ENCODE measurements at regions not wholly inside any gene's neighbourhood (a gene's known extent, or its start where the extent isn't known, plus 50 kb on each side); places are given as distances from the start of the nearest gene placed in this dataset.

- H2AK5ac ChIP-seq (ENCODE audit: low read depth, low read length), result no peak overlapping the region
- no peak overlapping the region for H3K9ac ChIP-seq (ENCODE audit: low read depth, low read length)
- TF ChIP-seq RAD21 (IDR thresholded peaks at IDR 0.05; ENCODE audit: low read length) (no peak), POLR2A (IDR thresholded peaks at IDR 0.05; ENCODE audit: low read depth, low read length) (no peak), ELK1 (IDR thresholded peaks at IDR 0.05; ENCODE audit: borderline replicate concordance, low read depth, low read length) (no peak)
- in situ Hi-C loops (cut with MboI; ENCODE audit: low sequenced_read_pairs), result no loop called here
- intact Hi-C loops (cut with micrococcal nuclease), result no loop called here
- DNase-seq (no peak), ATAC-seq (ENCODE audit: low read depth) (no peak)
- no peak overlapping the region for H3K4me2 ChIP-seq (ENCODE audit: low read depth, low read length)
- H4K5ac ChIP-seq (ENCODE audit: low read depth, low read length), result no peak overlapping the region
- no TSS peak for BruUV-seq (replicated peaks)
- no peaks in the 10 kb centered on the region for H3K79me1 ChIP-seq (ENCODE audit: low read depth in 1 of 2, low read length in 2 of 2)
- no peak overlapping the region for H4K91ac ChIP-seq (ENCODE audit: insufficient read depth, low read depth, low read length)
- H3K18ac ChIP-seq (ENCODE audit: low read depth, low read length), result no peak overlapping the region
- no peak overlapping the region for H3K56ac ChIP-seq (ENCODE audit: extremely low read depth, insufficient read depth, low read length)
- no peaks in the 10 kb centered on the region for H3K36me3 ChIP-seq (ENCODE audit: control insufficient read depth, insufficient read depth, low read length)
- H3K27me3 ChIP-seq (ENCODE audit: control insufficient read depth, insufficient read depth, low read length), result no peaks in the 10 kb centered on the region; the same call in 1 of the 2 replicates
- H2AK9ac ChIP-seq (replicated peaks; ENCODE audit: low read depth, low read length, poor library complexity), result no peak overlapping the region
- no peaks in the 10 kb centered on the region for H3K9me1 ChIP-seq (ENCODE audit: insufficient read depth, low read length)
- no peak overlapping the region for H2BK20ac ChIP-seq (ENCODE audit: low read depth, low read length)
- H3K4me1 ChIP-seq (ENCODE audit: control insufficient read depth, insufficient read depth, low read length), result no peaks in the 10 kb centered on the region
- H3K4me3 ChIP-seq (ENCODE audit: insufficient read depth, low read depth, low read length), result no peak overlapping the region
- no peak overlapping the region for H2BK5ac ChIP-seq (ENCODE audit: low read depth, low read length, poor library complexity, severe bottlenecking)
- ChIA-PET CTCF (no interaction called here), POLR2A (ENCODE audit: unreplicated experiment) (no interaction called here)
- no peak overlapping the region for H2AFZ ChIP-seq (replicated peaks; ENCODE audit: low read length, poor library complexity)
- dilution Hi-C loops (cut with HindIII; ENCODE audit: low sequenced_read_pairs, unreplicated experiment), result no loop called here
- WGBS, 2 experiments (ENCODE audit: extremely low coverage in 2 of 2, insufficient read length in 1 of 2), result no CpG with 5 or more reads among the region's 3 CpGs
- H3K4ac ChIP-seq (ENCODE audit: low read depth, low read length), result no peak overlapping the region
- H3K27ac ChIP-seq (ENCODE audit: insufficient read depth, low read length), result no peak overlapping the region
- H3K9me3 ChIP-seq (ENCODE audit: control insufficient read depth, insufficient read depth, low read length), result no peaks in the 10 kb centered on the region
- no peak overlapping the region for H3K14ac ChIP-seq (replicated peaks; ENCODE audit: low read depth, low read length)
- H3K23ac ChIP-seq (ENCODE audit: low read depth, low read length), result no peak overlapping the region
- H2BK120ac ChIP-seq (ENCODE audit: low read depth, low read length), result no peak overlapping the region
- H2BK15ac ChIP-seq (ENCODE audit: low read depth, low read length), result no peak overlapping the region
- no peaks in the 10 kb centered on the region for H4K20me1 ChIP-seq (ENCODE audit: insufficient read depth, low read length)
- H4K8ac ChIP-seq (ENCODE audit: low read depth in 2 of 2, low read length in 2 of 2), result no peak overlapping the region
Measured at GRCh38 chr21:38899277-38899947, 93.7 kb downstream of the ETS2 start.
